ENCODE measurements at regions not wholly inside any gene's neighbourhood (a gene's known extent, or its start where the extent isn't known, plus 50 kb on each side); places are given as distances from the start of the nearest gene placed in this dataset.

- no peak for TF ChIP-seq CTCF (conservative IDR thresholded peaks at IDR 0.05; ENCODE audit: low read depth, low read length)
- no peak for TF ChIP-seq MXI1 (IDR thresholded peaks at IDR 0.05; ENCODE audit: borderline replicate concordance, low read depth, low read length)
- no peak for TF ChIP-seq SMC3 (IDR thresholded peaks at IDR 0.05; ENCODE audit: low read depth, low read length)
Observed at GRCh38 chrX:39900777-39901170, 197.0 kb downstream of the BCOR start.

All from IMR-90 (cell line).